ENCODE measurements at regions not wholly inside any gene's neighbourhood (a gene's known extent, or its start where the extent isn't known, plus 50 kb on each side); places are given as distances from the start of the nearest gene placed in this dataset.

DNA sequence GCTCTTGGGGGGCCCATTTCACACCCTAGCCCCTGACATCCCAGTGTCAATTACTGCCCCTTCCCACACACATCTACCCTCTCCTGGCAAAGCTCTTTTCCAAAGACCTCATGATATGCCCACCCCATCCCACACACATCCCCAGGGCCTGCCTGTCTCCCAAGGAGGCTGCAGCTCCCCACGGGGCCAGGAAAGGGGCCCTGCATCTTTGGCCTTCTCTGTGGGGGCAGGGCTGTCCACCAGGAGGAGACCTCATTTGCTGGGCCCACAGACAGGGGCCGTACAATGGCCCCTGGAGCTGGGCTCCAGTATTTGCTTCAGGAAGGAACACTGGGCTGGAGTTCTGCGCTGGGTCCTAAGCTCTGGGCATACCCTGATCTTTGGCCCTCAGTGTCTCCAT, 65.6 kb upstream of the RUNX3 start:
- CTCF ChIA-PET = no interaction called here
- H3K27me3 Mint-ChIP-seq = no peaks in the 10 kb centered on the region
- no peak for DNase-seq
- H3K9me3 Mint-ChIP-seq = no peaks in the 10 kb centered on the region
- TF ChIP-seq CTCF (IDR thresholded peaks at IDR 0.05) = no peak
- no peak overlapping the region for H3K4me3 Mint-ChIP-seq
- POLR2A ChIA-PET = interaction anchor here (1.2 to 1.9 kb wide), 2 partner anchors 11 to 27 kb away, joined by 3 to 6 read pairs; no protein-coding TSS in a partner anchor
- H3K4me1 Mint-ChIP-seq = peaks cover 30% of the 10 kb centered on the region
- no peak overlapping the region for H3K27ac Mint-ChIP-seq
- intact Hi-C loops (cut with micrococcal nuclease) = no loop called here
- H3K36me3 Mint-ChIP-seq (ENCODE audit: low read depth) = no peaks in the 10 kb centered on the region
- no peak for ATAC-seq (ENCODE audit: low read depth)

DNA sequence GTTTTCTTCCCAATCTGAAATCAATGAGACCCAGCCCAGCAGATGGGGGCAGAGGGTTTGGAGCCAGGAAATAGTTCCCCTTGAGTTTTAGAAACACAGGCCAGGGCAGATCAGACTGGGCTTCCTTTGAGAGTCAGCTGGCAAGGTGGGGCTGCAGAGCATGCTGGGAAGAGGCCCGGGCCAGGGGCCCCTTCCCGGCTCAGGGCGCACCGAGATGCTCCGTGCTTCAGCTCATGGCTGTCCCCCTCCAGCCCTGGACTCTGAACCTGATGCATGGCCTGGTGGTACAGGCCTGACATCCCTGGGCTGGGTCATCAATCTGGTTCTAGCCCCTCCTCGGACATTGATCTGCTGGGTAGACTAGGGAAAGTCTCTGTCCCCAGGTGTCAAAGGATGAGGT, 65.1 kb upstream of the RUNX3 start:
- intact Hi-C loops (cut with micrococcal nuclease) = no loop called here
- Mint-ChIP-seq H3K9me3 (no peaks in the 10 kb centered on the region), H3K27ac (no peak overlapping the region), H3K27me3 (no peaks in the 10 kb centered on the region), H3K36me3 (ENCODE audit: low read depth) (no peaks in the 10 kb centered on the region), H3K4me1 (peaks cover 30% of the 10 kb centered on the region), H3K4me3 (no peak overlapping the region)
- no peak for ATAC-seq (ENCODE audit: low read depth)
- ChIA-PET POLR2A (interaction anchor here (0.5 to 1.9 kb wide), 4 partner anchors 12 to 246 kb away, joined by 3 to 6 read pairs (median 4); no protein-coding TSS in a partner anchor), CTCF (no interaction called here)
- DNase-seq = no peak
- no peak for TF ChIP-seq CTCF (IDR thresholded peaks at IDR 0.05)

DNA sequence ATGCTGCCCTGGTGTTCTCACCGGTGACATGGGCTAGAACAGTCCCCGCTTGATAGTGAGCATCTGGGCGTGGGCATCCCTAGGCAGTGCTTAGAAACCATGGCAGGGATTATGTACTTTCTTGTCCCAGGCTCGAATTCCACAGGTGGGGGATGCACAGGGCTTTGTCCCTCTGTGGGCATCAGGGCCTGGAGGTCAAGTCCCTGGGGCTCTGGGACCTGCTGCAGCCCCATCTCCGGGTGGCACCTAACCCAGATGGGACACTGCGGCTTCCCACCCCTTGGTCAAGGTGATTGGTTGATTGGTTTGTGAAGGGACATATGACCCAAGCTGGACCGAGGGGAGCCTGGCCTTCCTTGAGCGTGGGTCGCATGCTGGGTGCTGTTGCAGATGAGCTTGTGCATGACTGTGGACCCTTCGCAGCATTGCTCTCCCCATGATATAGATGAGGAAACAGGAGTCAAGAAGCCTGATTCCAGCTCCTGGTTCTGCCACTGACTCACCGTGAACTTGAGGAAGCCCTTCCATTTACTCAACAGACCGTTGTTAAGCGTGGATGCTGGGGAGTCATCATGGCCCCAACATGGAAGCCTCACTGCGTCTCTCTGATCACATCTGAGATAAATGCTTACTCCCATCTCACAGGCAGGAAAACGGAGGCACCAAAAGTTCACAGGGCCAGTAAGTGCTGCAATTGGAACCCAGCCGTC, 64.0 kb upstream of the RUNX3 start:
- POLR2A ChIA-PET = interaction anchor here (0.9 kb wide), 1 partner anchor 39 kb away, joined by 3 read pairs; no protein-coding TSS in a partner anchor
- peaks cover 34% of the 10 kb centered on the region for H3K4me1 Mint-ChIP-seq

GRCh38 chr1:24992761-24993211, 62.7 kb upstream of the RUNX3 start:
- ChIA-PET POLR2A (interaction anchor here (1.3 to 1.5 kb wide), 2 partner anchors 19 to 63 kb away, joined by 3 to 4 read pairs; partner anchors contain the start of gene RUNX3), CTCF (interaction anchor here (1.5 kb wide), 1 partner anchor 39 kb away, joined by 3 read pairs; no protein-coding TSS in a partner anchor)
- peaks cover 4% of the 10 kb centered on the region for H3K9me3 Mint-ChIP-seq
- ATAC-seq (ENCODE audit: low read depth) = no peak
- H3K27ac Mint-ChIP-seq = peak overlapping the region; percentile 6
- H3K27me3 Mint-ChIP-seq = no peaks in the 10 kb centered on the region
- no peak overlapping the region for H3K4me3 Mint-ChIP-seq
- intact Hi-C loops (cut with micrococcal nuclease) = no loop called here
- H3K36me3 Mint-ChIP-seq (ENCODE audit: low read depth) = no peaks in the 10 kb centered on the region
- peaks cover 45% of the 10 kb centered on the region for H3K4me1 Mint-ChIP-seq
- no peak for TF ChIP-seq CTCF (IDR thresholded peaks at IDR 0.05)
- no peak for DNase-seq

More for the DNA sequence above, 64.0 kb upstream of the RUNX3 start:
- CTCF ChIA-PET = interaction anchor here (1.0 kb wide), 1 partner anchor 22 kb away, joined by 3 read pairs; no protein-coding TSS in a partner anchor
- ATAC-seq (ENCODE audit: low read depth) (no peak), DNase-seq (no peak)
- H3K4me3 Mint-ChIP-seq = no peak overlapping the region
- TF ChIP-seq CTCF (IDR thresholded peaks at IDR 0.05) = no peak
- intact Hi-C loops (cut with micrococcal nuclease) = no loop called here
- H3K27ac Mint-ChIP-seq = no peak overlapping the region
- H3K27me3 Mint-ChIP-seq = no peaks in the 10 kb centered on the region
- H3K9me3 Mint-ChIP-seq = no peaks in the 10 kb centered on the region
- no peaks in the 10 kb centered on the region for H3K36me3 Mint-ChIP-seq (ENCODE audit: low read depth)

DNA sequence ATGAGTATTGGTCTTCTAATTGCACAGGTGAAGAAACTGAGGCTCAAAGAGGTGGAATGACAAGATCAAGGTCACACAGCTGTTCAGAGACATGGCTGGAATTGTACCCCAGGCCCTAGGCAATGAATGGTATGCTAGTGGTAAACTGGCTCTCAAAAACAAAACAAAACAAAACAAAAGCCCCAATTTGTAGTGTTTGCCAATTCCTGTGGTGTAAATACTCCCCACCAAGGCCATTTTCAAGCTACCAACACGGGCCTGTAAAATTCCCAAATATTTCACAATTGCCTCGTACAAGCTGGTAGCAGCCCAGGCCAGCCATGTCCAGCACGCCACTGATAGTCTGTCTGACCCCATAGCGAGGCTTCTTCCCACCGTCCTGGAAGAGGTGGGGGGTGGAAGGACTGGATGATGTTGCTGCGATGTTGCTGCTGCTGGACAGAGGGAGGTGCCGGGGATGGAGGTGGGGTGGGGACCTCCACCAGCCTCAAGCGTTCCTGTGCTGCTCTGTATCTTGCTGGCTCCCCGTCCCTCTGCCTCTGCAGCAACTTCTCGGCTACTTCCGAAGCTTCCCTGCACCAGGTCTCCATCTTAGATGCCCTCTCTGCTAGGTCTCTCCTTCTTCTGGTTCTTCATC, 62.2 kb upstream of the RUNX3 start:
- ChIA-PET CTCF (interaction anchor here (1.5 kb wide), 1 partner anchor 40 kb away, joined by 3 read pairs; no protein-coding TSS in a partner anchor), POLR2A (interaction anchor here (0.8 to 1.5 kb wide), 3 partner anchors 18 to 62 kb away, joined by 3 to 4 read pairs (median 3); partner anchors contain the start of gene RUNX3)
- TF ChIP-seq CTCF (IDR thresholded peaks at IDR 0.05) = no peak
- H3K4me3 Mint-ChIP-seq = no peak overlapping the region
- no peaks in the 10 kb centered on the region for H3K27me3 Mint-ChIP-seq
- H3K36me3 Mint-ChIP-seq (ENCODE audit: low read depth) = no peaks in the 10 kb centered on the region
- peaks cover 45% of the 10 kb centered on the region for H3K4me1 Mint-ChIP-seq
- DNase-seq (no peak), ATAC-seq (ENCODE audit: low read depth) (no peak)
- peaks cover 4% of the 10 kb centered on the region for H3K9me3 Mint-ChIP-seq
- H3K27ac Mint-ChIP-seq = no peak overlapping the region
- intact Hi-C loops (cut with micrococcal nuclease) = no loop called here

Measured in activated B cell treated with CpG ODN at 0.5 μM for 24 hours (primary cell).